Pancreas (tissue), 10 donors: ENCODE measurements at regions not wholly inside any gene's neighbourhood (a gene's known extent, or its start where the extent isn't known, plus 50 kb on each side); places are given as distances from the start of the nearest gene placed in this dataset.
"Not testable (repeated sequence)": the region's sequence is repeated elsewhere in the genome, so short reads cannot be mapped to it uniquely, and the experiment has no call there.

Source experiments
- ATAC-seq, 4 donors: fragments of 200-7000 bp; cut with Tn5 transposase; one replicate each; pipeline versions ENCODE4 v1.8.0 to v1.9.1; 2020; ENCODE audit warnings: mild to moderate bottlenecking in 4 of 4, moderate library complexity in 4 of 4
- DNase-seq, 6 donors: peaks; one replicate each; pipeline ENCODE4 v3.0.0-alpha.2; 2020
- FAIRE-seq: peaks from 2 replicates; lab custom pipeline; 2012; peaks lifted over from hg19 to GRCh38; lab: Jason Lieb, UNC
- H3K27ac ChIP-seq, 4 donors: fragments of 200-600 bp; sonication (generic); 1 replicate in 3 of 4; 2 replicates in 1 of 4; pipeline versions ENCODE4 v1.5.0 to v1.8.0; 2020
- H3K27me3 ChIP-seq, 4 donors: fragments of 200-600 bp; one replicate each; pipeline ENCODE4 v1.8.0; 2021
- H3K36me3 ChIP-seq, 3 donors: fragments of 200-600 bp; sonication (generic) in 1 of 3; one replicate each; pipeline versions ENCODE4 v1.5.0 to v1.8.0; 2020 to 2021
- H3K4me1 ChIP-seq, 3 donors: fragments of 200-600 bp; one replicate each; pipeline ENCODE4 v1.8.0; 2021
- H3K4me3 ChIP-seq, 4 donors: fragments of 200-600 bp; sonication (generic) in 2 of 4; one replicate each; pipeline versions ENCODE4 v1.5.0 to v1.8.0; 2020 to 2021
- H3K9me3 ChIP-seq, 4 donors: fragments of 200-600 bp; one replicate each; pipeline ENCODE4 v1.8.0; 2021
- WGBS, 2 donors: extraction: QIAGEN DNeasy Blood & Tissue Kit; methylation state at CpG; one replicate each; pipeline ENCODE4 v1.1.7; 2013; 5-methylcytosine and 5-hydroxymethylcytosine counted together
- intact Hi-C, 3 donors: fragments of 100-400 bp; cut with DNase I; formaldehyde crosslinking; loops; one replicate each; pipeline versions ENCODE4 v1.11.1 to v1.14.2; 2022
- donor health status: healthy with polysubstance abuse.
- donor health status: DM: no; HTN: no; CAD: no; lungs with moderate emphysema.
- donor health status: DM: no; HTN: no; CAD: no.
- donor health status: control.
- donor health status: control.
- donor health status: Bipolar disorder and iron deficiency.
- donor health status: DM: yes; HTN: yes; CAD: no.
- donor health status: DM: no; HTN: no; CAD: no.
- donor health status: DM: no; HTN: no; CAD: no.
- donor health status: DM: yes; HTN: yes; CAD: no.

- H3K4me3 ChIP-seq, ATAC-seq, H3K27ac ChIP-seq, H3K4me1 ChIP-seq, H3K36me3 ChIP-seq, intact Hi-C loops, H3K9me3 ChIP-seq, H3K27me3 ChIP-seq, FAIRE-seq: not testable (repeated sequence)
- DNase-seq = peak in 2 of 6 donors; percentile 45 to 77
- 66 to 73% methylated on average over 1 of the region's 1 CpG for WGBS, 2 donors
These were observed 1606.8 kb downstream of the RPIA start for GRCh38 chr2:90298126-90298755.

GRCh38 chr2:90298983-90299382, 1607.5 kb downstream of the RPIA start:
- intact Hi-C loops, H3K9me3 ChIP-seq, ATAC-seq, H3K36me3 ChIP-seq, DNase-seq, FAIRE-seq, H3K27ac ChIP-seq, H3K4me3 ChIP-seq, H3K4me1 ChIP-seq, H3K27me3 ChIP-seq: not testable (repeated sequence)
- 29% methylated on average over 2 of the region's 5 CpGs for WGBS, 2 donors

- intact Hi-C loops, H3K27ac ChIP-seq, FAIRE-seq, H3K9me3 ChIP-seq, ATAC-seq, H3K4me1 ChIP-seq, H3K36me3 ChIP-seq, H3K27me3 ChIP-seq, H3K4me3 ChIP-seq: not testable (repeated sequence)
- WGBS, 2 donors = 4 to 6% methylated on average over 28 of the region's 29 CpGs
- peak in 2 of 6 donors; percentile 35 to 40 for DNase-seq
These were observed 1631.5 kb downstream of the RPIA start for GRCh38 chr2:90322982-90323381.

GRCh38 chr2:90323612-90324558, 1632.4 kb downstream of the RPIA start:
- WGBS, 2 donors = 2 to 3% methylated on average over 68 to 123 of the region's 134 CpGs
- H3K4me1 ChIP-seq, ATAC-seq, H3K36me3 ChIP-seq, FAIRE-seq, intact Hi-C loops, H3K27ac ChIP-seq, H3K9me3 ChIP-seq, H3K27me3 ChIP-seq: not testable (repeated sequence)
- DNase-seq = peak in 2 of 6 donors; percentile 58 to 65
- H3K4me3 ChIP-seq = peak overlapping the region in 1 of 4 donors; percentile 31

- peak overlapping the region in 1 of 4 donors; percentile 31 for H3K4me3 ChIP-seq
- H3K9me3 ChIP-seq, H3K4me1 ChIP-seq, ATAC-seq, H3K27ac ChIP-seq, intact Hi-C loops, H3K36me3 ChIP-seq, FAIRE-seq, H3K27me3 ChIP-seq: not testable (repeated sequence)
- 1 to 2% methylated on average over 19 to 33 of the region's 59 CpGs for WGBS, 2 donors
- DNase-seq = peak in 4 of 6 donors; percentile 11 to 60 (median 38)
These were observed 1633.2 kb downstream of the RPIA start for GRCh38 chr2:90324672-90325071.

GRCh38 chr2:90325796-90326353, 1634.4 kb downstream of the RPIA start:
- intact Hi-C loops, ATAC-seq, H3K4me1 ChIP-seq, H3K36me3 ChIP-seq, H3K9me3 ChIP-seq, DNase-seq, H3K4me3 ChIP-seq, FAIRE-seq, H3K27ac ChIP-seq, H3K27me3 ChIP-seq: not testable (repeated sequence)
- 3 to 5% methylated on average over 31 to 62 of the region's 74 CpGs for WGBS, 2 donors

- intact Hi-C loops = not testable (repeated sequence)
These were observed 1664.1 kb downstream of the RPIA start for GRCh38 chr2:90355546-90355945.

GRCh38 chr2:90359344-90359743, 1667.9 kb downstream of the RPIA start:
- DNase-seq = peak in 2 of 6 donors; percentile 7 to 12
- H3K27me3 ChIP-seq, FAIRE-seq, H3K27ac ChIP-seq, intact Hi-C loops, H3K36me3 ChIP-seq, H3K4me1 ChIP-seq, ATAC-seq, H3K9me3 ChIP-seq, H3K4me3 ChIP-seq: not testable (repeated sequence)
- 66 to 69% methylated on average over 9 to 10 of the region's 15 CpGs for WGBS, 2 donors

More at GRCh38 chr2:90355546-90355945, 1664.1 kb downstream of the RPIA start:
- not testable (repeated sequence) for H3K27ac ChIP-seq, H3K4me1 ChIP-seq, H3K4me3 ChIP-seq, FAIRE-seq, H3K27me3 ChIP-seq, H3K36me3 ChIP-seq, ATAC-seq, H3K9me3 ChIP-seq
- peak in 2 of 6 donors; percentile 25 to 30 for DNase-seq
- 51 to 64% methylated on average over 8 of the region's 9 CpGs for WGBS, 2 donors

- H3K9me3 ChIP-seq, H3K27ac ChIP-seq, FAIRE-seq, H3K36me3 ChIP-seq, H3K4me3 ChIP-seq, H3K4me1 ChIP-seq, H3K27me3 ChIP-seq, intact Hi-C loops: not testable (repeated sequence)
- DNase-seq (peak in 3 of 6 donors; percentile 5 to 39 (median 25)), ATAC-seq (peak in 3 of 4 donors; percentile 28 to 51 (median 38))
- 10 to 14% methylated on average over 61 to 68 of the region's 93 CpGs for WGBS, 2 donors
These were observed 1668.6 kb downstream of the RPIA start for GRCh38 chr2:90359887-90360730.

- ATAC-seq, H3K4me1 ChIP-seq, H3K9me3 ChIP-seq, H3K36me3 ChIP-seq, H3K4me3 ChIP-seq, FAIRE-seq, intact Hi-C loops, H3K27me3 ChIP-seq, H3K27ac ChIP-seq: not testable (repeated sequence)
- peak in 2 of 6 donors; percentile 14 to 39 for DNase-seq
- WGBS, 2 donors = 6 to 8% methylated on average over 24 to 30 of the region's 30 CpGs
These were observed 1669.2 kb downstream of the RPIA start for GRCh38 chr2:90360731-90361035.
